WTC11 (cell line): ENCODE measurements at regions not wholly inside any gene's neighbourhood (a gene's known extent, or its start where the extent isn't known, plus 50 kb on each side); places are given as distances from the start of the nearest gene placed in this dataset.

Experiments used
- ATAC-seq: fragments of 200-7000 bp; cut with Tn5 transposase; 2 replicates; pipeline ENCODE4 v1.10.0; 2021; ENCODE audit warnings: mild to moderate bottlenecking, moderate library complexity
- CTCF ChIA-PET: fragments of 300-600 bp; sonication (Branson Sonifier 250); formaldehyde crosslinking; loops from one replicate; lab custom pipeline; 2021; ENCODE audit warnings: antibody characterized with exemption; lab: Charles Lee
- POLR2A ChIA-PET: fragments of 350-600 bp; sonication (Branson Sonifier 250); formaldehyde crosslinking; loops from one replicate; lab custom pipeline; 2021; ENCODE audit warnings: antibody characterized with exemption; lab: Charles Lee
- DNase-seq: peaks from one replicate; pipeline ENCODE4 v3.0.0; 2021; ENCODE audit warnings: low spot score
- H3K27ac Mint-ChIP-seq: 2 replicates; pipeline ENCODE4 v1.8.0; 2021; ENCODE audit warnings: mixed read lengths
- H3K27me3 Mint-ChIP-seq: 2 replicates; pipeline ENCODE4 v1.8.0; 2021; ENCODE audit warnings: low read depth, mild to moderate bottlenecking, moderate library complexity, mixed read lengths
- H3K36me3 Mint-ChIP-seq: 2 replicates; pipeline ENCODE4 v1.8.0; 2021; ENCODE audit warnings: mixed read lengths
- H3K4me1 Mint-ChIP-seq: 2 replicates; pipeline ENCODE4 v1.8.0; 2022; ENCODE audit warnings: mixed read lengths
- H3K4me3 Mint-ChIP-seq: 2 replicates; pipeline ENCODE4 v1.8.0; 2021; ENCODE audit warnings: mild to moderate bottlenecking, moderate library complexity, mixed read lengths
- H3K9me3 Mint-ChIP-seq: 2 replicates; pipeline ENCODE4 v1.8.0; 2021; ENCODE audit warnings: mixed read lengths
- ARID4B ChIP-seq: sonication (generic); formaldehyde crosslinking; IDR thresholded peaks from 2 replicates; pipeline ENCODE4 v1.8.0; 2023; ENCODE audit warnings: missing genetic modification reagents, mild to moderate bottlenecking, borderline replicate concordance
- ATF1 ChIP-seq: sonication (generic); formaldehyde crosslinking; IDR thresholded peaks from 2 replicates; pipeline ENCODE4 v1.8.1; 2023; ENCODE audit warnings: mild to moderate bottlenecking, moderate library complexity, missing genetic modification reagents
- E2F5 ChIP-seq: sonication (generic); formaldehyde crosslinking; IDR thresholded peaks from 2 replicates; pipeline ENCODE4 v1.8.1; 2022; ENCODE audit warnings: mild to moderate bottlenecking, moderate library complexity, missing genetic modification reagents
- ELF4 ChIP-seq: sonication (generic); formaldehyde crosslinking; IDR thresholded peaks from 2 replicates; pipeline ENCODE4 v1.8.1; 2022; ENCODE audit warnings: low read depth, mild to moderate bottlenecking, moderate library complexity, missing genetic modification reagents
- EMX1 ChIP-seq: fragments of 250-450 bp; sonication (Bioruptor Pico); IDR thresholded peaks from 2 replicates; pipeline ENCODE4 v1.8.0; 2021; ENCODE audit warnings: mild to moderate bottlenecking
- ESRRA ChIP-seq: sonication (generic); formaldehyde crosslinking; IDR thresholded peaks from 2 replicates; pipeline ENCODE4 v1.8.1; 2022; ENCODE audit warnings: mild to moderate bottlenecking, missing genetic modification reagents, borderline replicate concordance
- FOXP1 ChIP-seq: sonication (generic); formaldehyde crosslinking; IDR thresholded peaks from 2 replicates; pipeline ENCODE4 v1.8.0; 2022; ENCODE audit warnings: missing genetic modification reagents, mild to moderate bottlenecking, moderate library complexity, borderline replicate concordance
- GABPB1 ChIP-seq: sonication (generic); formaldehyde crosslinking; IDR thresholded peaks from 2 replicates; pipeline ENCODE4 v1.8.1; 2023; ENCODE audit warnings: mild to moderate bottlenecking, missing genetic modification reagents
- MLX ChIP-seq: sonication (generic); formaldehyde crosslinking; IDR thresholded peaks from 2 replicates; pipeline ENCODE4 v1.8.1; 2023; ENCODE audit warnings: mild to moderate bottlenecking, missing genetic modification reagents, moderate library complexity
- NFYB ChIP-seq: sonication (generic); formaldehyde crosslinking; conservative IDR thresholded peaks from 2 replicates; pipeline ENCODE4 v1.8.0; 2022; ENCODE audit warnings: low read depth, missing genetic modification reagents
- PRRX2 ChIP-seq: fragments of 250-450 bp; sonication (Bioruptor Pico); IDR thresholded peaks from 2 replicates; pipeline ENCODE4 v1.8.0; 2021; ENCODE audit warnings: mild to moderate bottlenecking
- RELA ChIP-seq: sonication (generic); formaldehyde crosslinking; IDR thresholded peaks from 2 replicates; pipeline ENCODE4 v1.8.1; 2022; ENCODE audit warnings: missing genetic modification reagents, mild to moderate bottlenecking, borderline replicate concordance
- RORB ChIP-seq: fragments of 250-450 bp; sonication (Bioruptor Pico); IDR thresholded peaks from 2 replicates; pipeline ENCODE4 v1.9.0; 2021; ENCODE audit warnings: mild to moderate bottlenecking
- ZMAT4 ChIP-seq: fragments of 250-450 bp; sonication (Bioruptor Pico); IDR thresholded peaks from 2 replicates; pipeline ENCODE4 v1.9.0; 2021; ENCODE audit warnings: mild to moderate bottlenecking
- ZNF138 ChIP-seq: sonication (generic); formaldehyde crosslinking; conservative IDR thresholded peaks from 2 replicates; pipeline ENCODE4 v1.8.1; 2022; ENCODE audit warnings: mild to moderate bottlenecking, moderate library complexity, missing genetic modification reagents
- ZNF219 ChIP-seq: sonication (generic); formaldehyde crosslinking; IDR thresholded peaks from 2 replicates; pipeline ENCODE4 v1.8.0; 2023; ENCODE audit warnings: missing genetic modification reagents, mild to moderate bottlenecking, borderline replicate concordance
- ZNF317 ChIP-seq: sonication (generic); formaldehyde crosslinking; IDR thresholded peaks from 2 replicates; pipeline ENCODE4 v1.8.1; 2023; ENCODE audit warnings: low read depth, mild to moderate bottlenecking, moderate library complexity, missing genetic modification reagents, borderline replicate concordance
- ZNF416 ChIP-seq: fragments of 250-450 bp; sonication (Bioruptor Pico); IDR thresholded peaks from 2 replicates; pipeline ENCODE4 v1.9.0; 2021; ENCODE audit warnings: mild to moderate bottlenecking, inconsistent platforms
- TF ChIP-seq, protein P1 (sequence below): sonication (generic); formaldehyde crosslinking; IDR thresholded peaks from 2 replicates; pipeline ENCODE4 v1.8.1; 2022; ENCODE audit warnings: low read depth, missing genetic modification reagents, borderline replicate concordance

- POLR2A ChIA-PET = no interaction called here
- Mint-ChIP-seq H3K36me3 (peaks cover 17% of the 10 kb centered on the region), H3K27me3 (no peaks in the 10 kb centered on the region), H3K4me3 (no peak overlapping the region), H3K4me1 (no peaks in the 10 kb centered on the region), H3K27ac (no peak overlapping the region), H3K9me3 (peaks cover 22% of the 10 kb centered on the region)
- ATAC-seq (no peak), DNase-seq (no peak)
- CTCF ChIA-PET = no interaction called here
- no peak for TF ChIP-seq RELA
- TF ChIP-seq GABPB1 = no peak
- TF ChIP-seq ARID4B (CRISPR knock-in tag) = no peak
- no peak for TF ChIP-seq ZNF219 (CRISPR knock-in tag)
- TF ChIP-seq RORB = no peak
- no peak for TF ChIP-seq ELF4 (CRISPR knock-in tag)
- TF ChIP-seq, protein P1, sequence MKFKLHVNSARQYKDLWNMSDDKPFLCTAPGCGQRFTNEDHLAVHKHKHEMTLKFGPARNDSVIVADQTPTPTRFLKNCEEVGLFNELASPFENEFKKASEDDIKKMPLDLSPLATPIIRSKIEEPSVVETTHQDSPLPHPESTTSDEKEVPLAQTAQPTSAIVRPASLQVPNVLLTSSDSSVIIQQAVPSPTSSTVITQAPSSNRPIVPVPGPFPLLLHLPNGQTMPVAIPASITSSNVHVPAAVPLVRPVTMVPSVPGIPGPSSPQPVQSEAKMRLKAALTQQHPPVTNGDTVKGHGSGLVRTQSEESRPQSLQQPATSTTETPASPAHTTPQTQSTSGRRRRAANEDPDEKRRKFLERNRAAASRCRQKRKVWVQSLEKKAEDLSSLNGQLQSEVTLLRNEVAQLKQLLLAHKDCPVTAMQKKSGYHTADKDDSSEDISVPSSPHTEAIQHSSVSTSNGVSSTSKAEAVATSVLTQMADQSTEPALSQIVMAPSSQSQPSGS (CRISPR knock-in tag) = no peak
- TF ChIP-seq E2F5 (CRISPR knock-in tag) = no peak
Measured at GRCh38 chr3:144162042-144162441, 190.4 kb downstream of the DIPK2A start.

DNA sequence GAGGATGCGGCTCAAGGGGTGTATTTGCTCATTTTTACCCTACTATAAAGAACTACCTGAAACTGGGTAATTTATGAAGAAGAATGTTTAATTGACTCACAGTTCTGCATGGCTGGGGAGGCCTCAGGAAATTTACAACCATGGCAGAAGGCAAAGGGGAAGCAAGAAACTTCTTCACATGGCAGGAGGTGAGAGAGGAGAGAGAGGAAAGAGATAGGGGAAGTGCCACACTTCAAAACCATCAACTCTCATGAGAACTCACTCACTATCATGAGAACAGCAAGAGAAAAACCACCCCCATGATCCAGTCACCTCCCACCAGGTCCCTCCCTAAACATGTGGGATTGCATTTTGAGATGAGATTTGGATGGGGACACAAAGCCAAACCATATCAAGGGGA is 192.7 kb downstream of the DIPK2A start:
- Mint-ChIP-seq H3K9me3 (peaks cover 11% of the 10 kb centered on the region), H3K4me3 (no peak overlapping the region), H3K27ac (no peak overlapping the region), H3K27me3 (no peaks in the 10 kb centered on the region), H3K36me3 (peaks cover 8% of the 10 kb centered on the region), H3K4me1 (no peaks in the 10 kb centered on the region)
- ChIA-PET CTCF (no interaction called here), POLR2A (no interaction called here)
- no peak for TF ChIP-seq PRRX2 (CRISPR knock-in tag)
- no peak for TF ChIP-seq ZMAT4 (CRISPR knock-in tag)
- no peak for TF ChIP-seq FOXP1 (CRISPR knock-in tag)
- TF ChIP-seq EMX1 (CRISPR knock-in tag) = no peak
- no peak for TF ChIP-seq ATF1
- no peak for TF ChIP-seq NFYB (CRISPR knock-in tag)
- TF ChIP-seq MLX (CRISPR knock-in tag) = no peak
- no peak for TF ChIP-seq ESRRA (CRISPR knock-in tag)
- TF ChIP-seq ZNF416 (CRISPR knock-in tag) = no peak
- no peak for TF ChIP-seq ZNF138 (CRISPR knock-in tag)
- TF ChIP-seq ZNF317 (CRISPR knock-in tag) = no peak
- no peak for DNase-seq
- no peak for ATAC-seq
